IMR-90 (cell line): ENCODE measurements at regions not wholly inside any gene's neighbourhood (a gene's known extent, or its start where the extent isn't known, plus 50 kb on each side); places are given as distances from the start of the nearest gene placed in this dataset.
A peak's percentile ranks its signal among the peaks of the same experiment; 100 is the strongest.

ENCODE experiments used
- ATAC-seq: fragments of 200-7000 bp; cut with Tn5 transposase; 2 replicates; pipeline ENCODE4 v1.9.1; 2020; ENCODE audit warnings: low read depth, mild to moderate bottlenecking, moderate library complexity
- BruUV-seq: library from RNA; stranded (reverse); fragments of 400-500 nt; replicated peaks from 2 replicates; lab custom pipeline; 2021; lab: Mats Ljungman, UMichigan
- CTCF ChIA-PET: fragments of 300-600 bp; formaldehyde crosslinking; extraction: SDS; loops from one replicate; lab custom pipeline; 2021; ENCODE audit warnings: antibody characterized with exemption; lab: Yijun Ruan, JAX
- POLR2A ChIA-PET: fragments of 300-600 bp; sonication (Branson Sonifier 250); formaldehyde crosslinking; loops from one replicate; lab custom pipeline; 2022; ENCODE audit warnings: antibody characterized with exemption; ENCODE audit not compliant: unreplicated experiment; lab: Charles Lee
- DNase-seq: peaks from one replicate; pipeline ENCODE4 v3.0.0; 2013
- H2AFZ ChIP-seq: replicated peaks from 2 replicates; pipeline ENCODE3; 2013; ENCODE audit warnings: low read length, mild to moderate bottlenecking; ENCODE audit not compliant: poor library complexity
- H2AK5ac ChIP-seq: 2 replicates; pipeline ENCODE4 v1.6.1; 2013; ENCODE audit warnings: low read depth, low read length, inconsistent platforms
- H2AK9ac ChIP-seq: replicated peaks from 2 replicates; pipeline ENCODE3; 2013; ENCODE audit warnings: mild to moderate bottlenecking, low read depth, low read length, moderate library complexity; ENCODE audit not compliant: poor library complexity
- H2BK120ac ChIP-seq: 2 replicates; pipeline ENCODE4 v1.6.1; 2013; ENCODE audit warnings: low read depth, low read length, inconsistent platforms
- H2BK15ac ChIP-seq: 3 replicates; pipeline ENCODE4 v1.6.1; 2013; ENCODE audit warnings: low read depth, low read length, inconsistent platforms
- H2BK20ac ChIP-seq: 2 replicates; pipeline ENCODE4 v1.6.1; 2013; ENCODE audit warnings: low read depth, mild to moderate bottlenecking, inconsistent platforms, low read length, moderate library complexity
- H2BK5ac ChIP-seq: 2 replicates; pipeline ENCODE4 v1.6.1; 2013; ENCODE audit warnings: mild to moderate bottlenecking, low read depth, low read length, inconsistent platforms; ENCODE audit not compliant: poor library complexity, severe bottlenecking
- H3K14ac ChIP-seq: replicated peaks from 2 replicates; pipeline ENCODE4 v1.6.1; 2013; ENCODE audit warnings: low read depth, low read length, inconsistent platforms
- H3K18ac ChIP-seq: 2 replicates; pipeline ENCODE4 v1.6.1; 2013; ENCODE audit warnings: low read depth, low read length, control low read depth
- H3K23ac ChIP-seq: 2 replicates; pipeline ENCODE4 v1.6.1; 2013; ENCODE audit warnings: low read depth, low read length, inconsistent platforms
- H3K27ac ChIP-seq: 2 replicates; pipeline ENCODE4 v1.5.1; 2013; ENCODE audit warnings: mild to moderate bottlenecking, control low read depth, low read length; ENCODE audit not compliant: insufficient read depth
- H3K27me3 ChIP-seq: 2 replicates; pipeline ENCODE4 v1.6.1; 2013; ENCODE audit warnings: low read length; ENCODE audit not compliant: control insufficient read depth, insufficient read depth
- H3K36me3 ChIP-seq: 2 replicates; pipeline ENCODE4 v1.6.1; 2013; ENCODE audit warnings: low read length, mixed read lengths; ENCODE audit not compliant: control insufficient read depth, insufficient read depth
- H3K4ac ChIP-seq: 2 replicates; pipeline ENCODE4 v1.6.1; 2013; ENCODE audit warnings: low read depth, low read length, inconsistent platforms
- H3K4me1 ChIP-seq: 2 replicates; pipeline ENCODE4 v1.6.1; 2013; ENCODE audit warnings: low read length, mixed read lengths; ENCODE audit not compliant: control insufficient read depth, insufficient read depth
- H3K4me2 ChIP-seq: 2 replicates; pipeline ENCODE4 v1.6.1; 2013; ENCODE audit warnings: low read depth, mild to moderate bottlenecking, control low read depth, low read length, moderate library complexity
- H3K4me3 ChIP-seq: 2 replicates; pipeline ENCODE4 v1.5.1; 2013; ENCODE audit warnings: low read depth, mild to moderate bottlenecking, control low read depth, low read length, moderate library complexity; ENCODE audit not compliant: insufficient read depth
- H3K56ac ChIP-seq: 2 replicates; pipeline ENCODE4 v1.6.1; 2013; ENCODE audit warnings: low read length, inconsistent platforms; ENCODE audit not compliant: insufficient read depth; ENCODE audit errors: extremely low read depth
- H3K79me1 ChIP-seq, 2 experiments: 2 replicates each; pipeline ENCODE4 v1.6.1; 2013; ENCODE audit warnings: low read length in 2 of 2, inconsistent platforms in 1 of 2, low read depth in 1 of 2
- H3K9ac ChIP-seq: 2 replicates; pipeline ENCODE4 v1.6.1; 2013; ENCODE audit warnings: low read depth, low read length, control low read depth
- H3K9me1 ChIP-seq: 2 replicates; pipeline ENCODE4 v1.6.1; 2013; ENCODE audit warnings: low read length, inconsistent platforms; ENCODE audit not compliant: insufficient read depth
- H3K9me3 ChIP-seq: 2 replicates; pipeline ENCODE4 v1.6.1; 2013; ENCODE audit warnings: low read length; ENCODE audit not compliant: control insufficient read depth, insufficient read depth
- H4K20me1 ChIP-seq: 2 replicates; pipeline ENCODE4 v1.6.1; 2013; ENCODE audit warnings: low read length, inconsistent platforms; ENCODE audit not compliant: insufficient read depth
- H4K5ac ChIP-seq: 2 replicates; pipeline ENCODE4 v1.6.1; 2013; ENCODE audit warnings: mild to moderate bottlenecking, low read depth, low read length, control low read depth
- H4K8ac ChIP-seq, 2 experiments: 2 replicates each; pipeline ENCODE4 v1.6.1; 2013; ENCODE audit warnings: low read depth in 2 of 2, low read length in 2 of 2, control low read depth in 1 of 2, inconsistent platforms in 1 of 2
- H4K91ac ChIP-seq: 2 replicates; pipeline ENCODE4 v1.6.1; 2013; ENCODE audit warnings: low read depth, low read length, inconsistent platforms; ENCODE audit not compliant: insufficient read depth
- BHLHE40 ChIP-seq: fragments of 150-350 bp; IDR thresholded peaks from 2 replicates; pipeline ENCODE4 v1.6.1; 2016; ENCODE audit warnings: mild to moderate bottlenecking, low read depth, low read length
- CEBPB ChIP-seq: IDR thresholded peaks from 2 replicates; pipeline ENCODE4 v1.6.1; 2012; ENCODE audit warnings: low read depth, low read length, improper control_type of control experiment
- CHD1 ChIP-seq: IDR thresholded peaks from 2 replicates; pipeline ENCODE4 v1.6.1; 2012; ENCODE audit warnings: low read depth, low read length, improper control_type of control experiment
- ELK1 ChIP-seq: fragments of 150-350 bp; IDR thresholded peaks from 2 replicates; pipeline ENCODE4 v1.6.1; 2016; ENCODE audit warnings: low read depth, mild to moderate bottlenecking, low read length, moderate library complexity, borderline replicate concordance
- FOS ChIP-seq: fragments of 150-350 bp; IDR thresholded peaks from 2 replicates; pipeline ENCODE4 v1.6.1; 2016; ENCODE audit warnings: low read depth, low read length
- MAFK ChIP-seq: IDR thresholded peaks from 2 replicates; pipeline ENCODE4 v1.6.1; 2012; ENCODE audit warnings: low read depth, low read length, improper control_type of control experiment
- MAZ ChIP-seq: IDR thresholded peaks from 2 replicates; pipeline ENCODE4 v1.6.1; 2012; ENCODE audit warnings: low read depth, mild to moderate bottlenecking, low read length, improper control_type of control experiment, moderate library complexity, borderline replicate concordance
- MXI1 ChIP-seq: IDR thresholded peaks from 2 replicates; pipeline ENCODE4 v1.6.1; 2012; ENCODE audit warnings: low read depth, mild to moderate bottlenecking, low read length, moderate library complexity, borderline replicate concordance
- NFE2L2 ChIP-seq: fragments of 150-350 bp; IDR thresholded peaks from 2 replicates; pipeline ENCODE4 v1.6.1; 2016; ENCODE audit warnings: low read depth, mild to moderate bottlenecking, low read length
- POLR2A ChIP-seq: IDR thresholded peaks from 2 replicates; pipeline ENCODE4 v1.6.1; 2012; ENCODE audit warnings: mild to moderate bottlenecking, low read depth, low read length
- RAD21 ChIP-seq: IDR thresholded peaks from 2 replicates; pipeline ENCODE4 v1.6.1; 2012; ENCODE audit warnings: low read length, improper control_type of control experiment
- RFX5 ChIP-seq: IDR thresholded peaks from 2 replicates; pipeline ENCODE4 v1.8.0; 2012; ENCODE audit warnings: low read depth, mild to moderate bottlenecking, low read length, moderate library complexity
- WGBS, 2 experiments: methylation state at CpG; one replicate each; pipeline versions ENCODE4 v1.1.5 to v1.1.7; 2013; ENCODE audit warnings: missing lambda C conversion rate in 2 of 2; ENCODE audit not compliant: insufficient read length in 1 of 2; ENCODE audit errors: extremely low coverage in 2 of 2; 5-methylcytosine and 5-hydroxymethylcytosine counted together
- dilution Hi-C: fragments of 300-500 bp; cut with HindIII; formaldehyde crosslinking; loops from one replicate; pipeline ENCODE4 v1.14.3; 2018; ENCODE audit warnings: low sequenced_read_pairs; ENCODE audit not compliant: unreplicated experiment
- in situ Hi-C: fragments of 300-500 bp; cut with MboI; formaldehyde crosslinking; loops from 3 replicates; pipeline ENCODE4 v1.14.3; 2019; ENCODE audit warnings: low sequenced_read_pairs, inconsistent platforms, mixed read lengths
- intact Hi-C: fragments of 100-400 bp; cut with micrococcal nuclease; formaldehyde crosslinking; loops from 2 replicates; pipeline ENCODE4 v1.10.0; 2022
- TF ChIP-seq, protein P1 (sequence below): fragments of 150-350 bp; IDR thresholded peaks from 2 replicates; pipeline ENCODE4 v1.6.1; 2017; ENCODE audit warnings: mild to moderate bottlenecking, antibody characterized with exemption, low read length, low read depth
- TF ChIP-seq, protein P2 (sequence below): conservative IDR thresholded peaks from 2 replicates; pipeline ENCODE4 v1.5.1; 2012; ENCODE audit warnings: mild to moderate bottlenecking, low read depth, low read length, improper control_type of control experiment

DNA sequence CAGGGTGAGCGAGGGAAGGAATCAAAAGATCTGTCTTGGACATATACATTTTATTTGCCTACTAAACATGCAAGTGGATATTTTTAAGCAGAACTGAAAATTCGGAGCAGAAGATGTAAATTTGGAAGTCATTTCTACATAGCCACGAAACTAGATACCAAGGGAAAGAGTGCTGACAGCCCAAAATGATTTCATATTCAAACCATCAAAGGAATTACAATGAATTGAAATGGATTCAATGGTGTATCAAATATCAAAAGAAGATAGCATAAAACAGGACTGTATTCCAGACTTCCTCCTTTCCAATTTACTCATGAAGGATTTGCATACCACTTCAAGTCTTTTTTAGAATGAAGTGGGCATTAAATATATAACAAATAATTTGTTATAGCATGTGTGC is 313.5 kb upstream of the KITLG start:
- TF ChIP-seq RAD21 (no peak), MAFK (no peak), ELK1 (no peak), FOS (no peak), NFE2L2 (no peak), MXI1 (no peak), CHD1 (no peak), MAZ (no peak), CEBPB (no peak), RFX5 (no peak), POLR2A (no peak), BHLHE40 (no peak)
- TF ChIP-seq, protein P1, sequence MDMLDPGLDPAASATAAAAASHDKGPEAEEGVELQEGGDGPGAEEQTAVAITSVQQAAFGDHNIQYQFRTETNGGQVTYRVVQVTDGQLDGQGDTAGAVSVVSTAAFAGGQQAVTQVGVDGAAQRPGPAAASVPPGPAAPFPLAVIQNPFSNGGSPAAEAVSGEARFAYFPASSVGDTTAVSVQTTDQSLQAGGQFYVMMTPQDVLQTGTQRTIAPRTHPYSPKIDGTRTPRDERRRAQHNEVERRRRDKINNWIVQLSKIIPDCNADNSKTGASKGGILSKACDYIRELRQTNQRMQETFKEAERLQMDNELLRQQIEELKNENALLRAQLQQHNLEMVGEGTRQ, result no peak
- TF ChIP-seq, protein P2, sequence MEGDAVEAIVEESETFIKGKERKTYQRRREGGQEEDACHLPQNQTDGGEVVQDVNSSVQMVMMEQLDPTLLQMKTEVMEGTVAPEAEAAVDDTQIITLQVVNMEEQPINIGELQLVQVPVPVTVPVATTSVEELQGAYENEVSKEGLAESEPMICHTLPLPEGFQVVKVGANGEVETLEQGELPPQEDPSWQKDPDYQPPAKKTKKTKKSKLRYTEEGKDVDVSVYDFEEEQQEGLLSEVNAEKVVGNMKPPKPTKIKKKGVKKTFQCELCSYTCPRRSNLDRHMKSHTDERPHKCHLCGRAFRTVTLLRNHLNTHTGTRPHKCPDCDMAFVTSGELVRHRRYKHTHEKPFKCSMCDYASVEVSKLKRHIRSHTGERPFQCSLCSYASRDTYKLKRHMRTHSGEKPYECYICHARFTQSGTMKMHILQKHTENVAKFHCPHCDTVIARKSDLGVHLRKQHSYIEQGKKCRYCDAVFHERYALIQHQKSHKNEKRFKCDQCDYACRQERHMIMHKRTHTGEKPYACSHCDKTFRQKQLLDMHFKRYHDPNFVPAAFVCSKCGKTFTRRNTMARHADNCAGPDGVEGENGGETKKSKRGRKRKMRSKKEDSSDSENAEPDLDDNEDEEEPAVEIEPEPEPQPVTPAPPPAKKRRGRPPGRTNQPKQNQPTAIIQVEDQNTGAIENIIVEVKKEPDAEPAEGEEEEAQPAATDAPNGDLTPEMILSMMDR, result no peak
- H2BK20ac ChIP-seq, result peak overlapping the region; percentile 39; the same call in 1 of the 2 replicates
- peak overlapping the region; percentile 38; the same call in 1 of the 3 replicates for H2BK15ac ChIP-seq
- no peak overlapping the region for H3K9ac ChIP-seq
- no peak overlapping the region for H2BK5ac ChIP-seq
- no peaks in the 10 kb centered on the region for H3K79me1 ChIP-seq
- POLR2A ChIA-PET, result no interaction called here
- H3K18ac ChIP-seq, result 0 out of 2 replicates have a peak overlapping the region, but pooled peaks have one; percentile 22
- H3K4me1 ChIP-seq, result peaks cover 11% of the 10 kb centered on the region
- dilution Hi-C loops (no loop called here), intact Hi-C loops (no loop called here), in situ Hi-C loops (no loop called here)
- WGBS, 2 experiments, result no CpG with 5 or more reads among the region's 3 CpGs
- no peak overlapping the region for H3K4me3 ChIP-seq
- H3K9me3 ChIP-seq, result no peaks in the 10 kb centered on the region
- H4K8ac ChIP-seq, result no peak overlapping the region
- no peak overlapping the region for H2AK9ac ChIP-seq
- BruUV-seq, result no TSS peak
- no peak overlapping the region for H3K56ac ChIP-seq
- CTCF ChIA-PET, result no interaction called here
- 0 out of 2 replicates have a peak overlapping the region, but pooled peaks have one; percentile 25 for H3K14ac ChIP-seq
- no peak overlapping the region for H3K23ac ChIP-seq
- 0 out of 2 replicates have a peak, but pooled peaks cover 4% of the 10 kb centered on the region for H3K9me1 ChIP-seq
- no peak overlapping the region for H3K27ac ChIP-seq
- ATAC-seq, result no peak
- H4K5ac ChIP-seq, result no peak overlapping the region
- no peak overlapping the region for H2AFZ ChIP-seq
- 0 out of 2 replicates have a peak overlapping the region, but pooled peaks have one; percentile 27 for H2AK5ac ChIP-seq
- H4K20me1 ChIP-seq, result no peaks in the 10 kb centered on the region
- H2BK120ac ChIP-seq, result peak overlapping the region; percentile 35; the same call in 1 of the 2 replicates
- no peaks in the 10 kb centered on the region for H3K27me3 ChIP-seq
- DNase-seq, result peak; percentile 5
- H3K4ac ChIP-seq, result no peak overlapping the region; the same call in 1 of the 2 replicates
- no peak overlapping the region for H3K4me2 ChIP-seq
- H3K36me3 ChIP-seq, result no peaks in the 10 kb centered on the region
- no peak overlapping the region for H4K91ac ChIP-seq
